ENCODE measurements at regions not wholly inside any gene's neighbourhood (a gene's known extent, or its start where the extent isn't known, plus 50 kb on each side); places are given as distances from the start of the nearest gene placed in this dataset.

GRCh38 chr17:45666641-45667040 is 117.5 kb upstream of the CRHR1 start:
- TF ChIP-seq ZBTB7A (IDR thresholded peaks at IDR 0.05; ENCODE audit: low read depth) (no peak), TEAD4 (IDR thresholded peaks at IDR 0.05) (no peak), EP300 (IDR thresholded peaks at IDR 0.05; ENCODE audit: borderline replicate concordance) (no peak), REST (IDR thresholded peaks at IDR 0.05; ENCODE audit: low read depth) (no peak)
